Transverse colon (tissue), 4 donors: ENCODE measurements at regions not wholly inside any gene's neighbourhood (a gene's known extent, or its start where the extent isn't known, plus 50 kb on each side); places are given as distances from the start of the nearest gene placed in this dataset.

Source experiments
- DNase-seq: peaks from one replicate; pipeline ENCODE4 v3.0.0-alpha.2; 2019
- H3K27ac ChIP-seq, 4 donors: fragments of 200-600 bp; sonication (generic); 2 replicates each; pipeline ENCODE4 v1.5.1; 2016 to 2018; ENCODE audit warnings: inconsistent platforms in 4 of 4
- H3K27me3 ChIP-seq: fragments of 200-600 bp; sonication (generic); 2 replicates; pipeline ENCODE4 v1.5.1; 2017; ENCODE audit warnings: inconsistent platforms
- H3K36me3 ChIP-seq, 4 donors: fragments of 200-600 bp; sonication (generic); 2 replicates each; pipeline ENCODE4 v1.5.1; 2017 to 2019; ENCODE audit warnings: inconsistent platforms in 4 of 4
- H3K4me1 ChIP-seq, 4 donors: fragments of 200-600 bp; sonication (generic); 2 replicates each; pipeline ENCODE4 v1.5.1; 2017 to 2020; ENCODE audit warnings: inconsistent platforms in 4 of 4
- H3K4me3 ChIP-seq, 4 donors: fragments of 200-600 bp; sonication (generic); 1 replicate in 1 of 4; 2 replicates in 3 of 4; pipeline versions ENCODE4 v1.5.1 to v1.6.1; 2017 to 2019; ENCODE audit warnings: inconsistent platforms in 4 of 4
- H3K9me3 ChIP-seq, 2 donors: fragments of 200-600 bp; sonication (generic); 2 replicates each; pipeline ENCODE4 v1.5.1; 2017 to 2019; ENCODE audit warnings: inconsistent platforms in 2 of 2
- EP300 ChIP-seq: sonication (generic); formaldehyde crosslinking; IDR thresholded peaks from one replicate; pipeline ENCODE4 v1.6.1; 2017; ENCODE audit warnings: antibody characterized with exemption, low read depth
- POLR2A ChIP-seq: fragments of 450-650 bp; IDR thresholded peaks from one replicate; pipeline ENCODE4 v1.6.1; 2016; ENCODE audit warnings: antibody characterized with exemption, mild to moderate bottlenecking, moderate library complexity
- POLR2AphosphoS5 ChIP-seq, 3 donors: sonication (generic); formaldehyde crosslinking; IDR thresholded peaks; one replicate each; pipeline ENCODE4 v1.6.1; 2016; ENCODE audit warnings: antibody characterized with exemption in 3 of 3
- WGBS, 2 donors: methylation state at CpG; one replicate each; pipeline ENCODE4 v1.1.5; 2018; ENCODE audit warnings: low coverage in 1 of 2; 5-methylcytosine and 5-hydroxymethylcytosine counted together
- in situ Hi-C, 4 donors: fragments of 200-750 bp; cut with MboI; loops; one replicate each; pipeline versions ENCODE4 v1.15.0 to v1.15.1; 2017; ENCODE audit warnings: low sequenced_read_pairs in 3 of 4, low pct_ligation_motif_present in 1 of 4, low pct_unique_long_range_greater_than_20kb in 1 of 4
- intact Hi-C: fragments of 100-400 bp; cut with DNase I; formaldehyde crosslinking; loops from one replicate; pipeline ENCODE4 v1.15.1; 2023; ENCODE audit warnings: low total_unique reads
- TF ChIP-seq, protein P1 (sequence below), 5 experiments: fragments of 200-600 bp in 3 of 5; fragments of 450-650 bp in 2 of 5; sonication (generic) in 3 of 5; IDR thresholded peaks; 1 replicate in 2 of 5; 2 replicates in 3 of 5; pipeline ENCODE4 v1.5.1; 2016 to 2017; ENCODE audit warnings: antibody characterized with exemption in 5 of 5, inconsistent platforms in 3 of 5, mild to moderate bottlenecking in 2 of 5, moderate library complexity in 1 of 5

DNA sequence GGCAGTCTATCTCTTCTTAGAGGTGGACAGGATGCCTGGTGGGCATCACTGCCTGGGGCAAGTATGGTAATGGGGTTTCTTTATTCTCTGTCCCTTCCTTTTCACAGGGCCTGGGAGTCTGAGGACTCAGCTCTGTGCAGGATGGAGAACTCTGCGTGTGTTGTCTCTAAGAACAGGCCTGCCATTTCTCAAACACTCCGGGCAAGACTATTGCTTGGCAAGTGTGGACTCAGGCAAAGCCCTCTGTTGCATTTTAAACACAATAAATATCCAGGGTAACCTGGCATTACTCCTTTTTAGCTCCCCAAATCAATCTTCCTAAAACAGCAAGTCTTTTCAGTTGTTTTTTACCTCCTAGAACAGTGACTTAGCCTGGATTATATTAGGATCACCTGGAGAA is 185.1 kb upstream of the ROPN1 start:
- WGBS, 2 donors, result 67 to 87% methylated on average over 2 of the region's 2 CpGs

DNA sequence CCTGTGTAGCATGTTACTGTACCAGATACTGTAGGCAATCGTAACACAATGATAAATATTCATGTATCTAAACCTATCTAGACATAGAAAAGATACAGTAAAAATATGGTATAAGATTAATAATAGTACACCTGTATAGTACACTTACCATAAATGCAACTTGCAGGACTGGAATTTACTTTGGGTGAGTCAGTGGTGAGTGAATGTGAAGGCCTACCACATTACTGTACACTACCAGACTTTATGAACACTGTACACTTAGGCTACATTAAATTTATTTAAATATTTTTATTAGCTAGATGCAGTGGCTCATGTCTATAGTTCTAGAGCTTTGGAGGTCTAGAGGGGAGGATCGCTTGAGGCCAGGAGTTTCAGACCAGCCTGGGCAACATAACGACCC is 186.6 kb upstream of the ROPN1 start:
- in situ Hi-C loops (no loop called here), intact Hi-C loops (no loop called here)
- no peaks in the 10 kb centered on the region for H3K36me3 ChIP-seq
- DNase-seq, result no peak
- H3K27me3 ChIP-seq, result no peaks in the 10 kb centered on the region
- TF ChIP-seq POLR2A (no peak), POLR2AphosphoS5 (IDR thresholded peaks at IDR 0.05) (no peak), EP300 (no peak)
- TF ChIP-seq, protein P1, sequence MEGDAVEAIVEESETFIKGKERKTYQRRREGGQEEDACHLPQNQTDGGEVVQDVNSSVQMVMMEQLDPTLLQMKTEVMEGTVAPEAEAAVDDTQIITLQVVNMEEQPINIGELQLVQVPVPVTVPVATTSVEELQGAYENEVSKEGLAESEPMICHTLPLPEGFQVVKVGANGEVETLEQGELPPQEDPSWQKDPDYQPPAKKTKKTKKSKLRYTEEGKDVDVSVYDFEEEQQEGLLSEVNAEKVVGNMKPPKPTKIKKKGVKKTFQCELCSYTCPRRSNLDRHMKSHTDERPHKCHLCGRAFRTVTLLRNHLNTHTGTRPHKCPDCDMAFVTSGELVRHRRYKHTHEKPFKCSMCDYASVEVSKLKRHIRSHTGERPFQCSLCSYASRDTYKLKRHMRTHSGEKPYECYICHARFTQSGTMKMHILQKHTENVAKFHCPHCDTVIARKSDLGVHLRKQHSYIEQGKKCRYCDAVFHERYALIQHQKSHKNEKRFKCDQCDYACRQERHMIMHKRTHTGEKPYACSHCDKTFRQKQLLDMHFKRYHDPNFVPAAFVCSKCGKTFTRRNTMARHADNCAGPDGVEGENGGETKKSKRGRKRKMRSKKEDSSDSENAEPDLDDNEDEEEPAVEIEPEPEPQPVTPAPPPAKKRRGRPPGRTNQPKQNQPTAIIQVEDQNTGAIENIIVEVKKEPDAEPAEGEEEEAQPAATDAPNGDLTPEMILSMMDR (IDR thresholded peaks at IDR 0.05), result no peak
- no peaks in the 10 kb centered on the region for H3K4me1 ChIP-seq
- no peaks in the 10 kb centered on the region for H3K9me3 ChIP-seq
- WGBS, 2 donors, result 86 to 90% methylated on average over 3 of the region's 3 CpGs
- H3K27ac ChIP-seq, result no peak overlapping the region
- H3K4me3 ChIP-seq, result no peak overlapping the region

More for the DNA sequence above, 185.1 kb upstream of the ROPN1 start:
- intact Hi-C loops (no loop called here), in situ Hi-C loops (no loop called here)
- H3K27ac ChIP-seq, result peak overlapping the region in 1 of 4 donors; percentile 1
- no peaks in the 10 kb centered on the region for H3K4me1 ChIP-seq
- no peak overlapping the region for H3K4me3 ChIP-seq
- H3K27me3 ChIP-seq, result no peaks in the 10 kb centered on the region
- DNase-seq, result no peak
- TF ChIP-seq POLR2A (no peak), EP300 (no peak), POLR2AphosphoS5 (IDR thresholded peaks at IDR 0.05) (peak in 1 of 3 donors; percentile 52)
- TF ChIP-seq, protein P1 (IDR thresholded peaks at IDR 0.05), result no peak
- H3K36me3 ChIP-seq, result no peaks in the 10 kb centered on the region
- no peaks in the 10 kb centered on the region for H3K9me3 ChIP-seq

DNA sequence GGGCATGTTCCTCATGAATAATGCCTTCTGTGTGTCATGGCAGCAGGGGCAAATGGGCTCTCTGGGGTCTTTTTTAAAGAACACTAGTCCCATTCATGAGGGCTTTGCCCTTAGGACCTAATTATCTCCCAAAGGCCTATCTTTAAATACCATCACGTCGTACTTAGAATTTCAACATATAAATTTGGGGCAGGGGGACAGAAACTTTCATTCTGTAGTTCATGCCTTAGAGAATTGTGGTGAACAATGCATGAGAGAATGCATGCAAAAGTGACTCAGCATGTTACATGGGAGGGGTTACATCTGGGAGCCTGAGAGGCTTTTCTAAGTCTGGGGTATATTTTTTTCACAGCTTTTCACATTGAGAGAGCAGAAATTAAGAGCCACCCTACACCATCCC is 208.5 kb upstream of the ROPN1 start:
- peaks cover 3 to 18% (median 5%) of the 10 kb centered on the region in 4 donors for H3K4me1 ChIP-seq
- TF ChIP-seq EP300, result no peak
- TF ChIP-seq POLR2AphosphoS5 (IDR thresholded peaks at IDR 0.05), result no peak
- TF ChIP-seq POLR2A, result no peak
- TF ChIP-seq, protein P1 (IDR thresholded peaks at IDR 0.05), result no peak
- DNase-seq, result no peak
- WGBS, 2 donors, result 87 to 100% methylated on average over 1 to 2 of the region's 2 CpGs
- no peaks in the 10 kb centered on the region for H3K36me3 ChIP-seq
- intact Hi-C loops (no loop called here), in situ Hi-C loops (no loop called here)
- H3K27ac ChIP-seq, result no peak overlapping the region
- H3K4me3 ChIP-seq, result no peak overlapping the region
- no peaks in the 10 kb centered on the region for H3K27me3 ChIP-seq
- H3K9me3 ChIP-seq, result no peaks in the 10 kb centered on the region

DNA sequence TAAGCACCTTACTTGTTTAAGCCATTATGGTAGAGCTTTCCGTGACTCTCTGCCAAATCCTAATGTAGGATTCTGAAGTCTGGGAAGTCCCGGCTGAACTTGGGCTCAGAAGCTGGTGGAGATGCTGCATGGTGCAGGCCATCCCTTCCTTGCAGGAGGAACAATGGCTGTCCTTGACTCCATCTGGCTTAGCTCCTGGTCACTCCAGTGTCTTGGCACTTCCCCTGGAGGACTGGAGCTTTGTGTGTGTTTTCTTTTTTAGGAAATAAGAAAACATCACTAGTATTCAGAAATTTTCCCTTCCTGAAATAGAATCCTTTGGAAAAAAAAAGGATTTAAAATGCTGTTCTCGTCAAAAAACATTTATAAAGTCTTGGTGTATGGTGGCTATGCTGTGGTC is 209.3 kb upstream of the ROPN1 start:
- intact Hi-C loops, result no loop called here
- H3K36me3 ChIP-seq, result no peaks in the 10 kb centered on the region
- WGBS, 2 donors, result 30 to 78% methylated on average over 1 to 3 of the region's 3 CpGs
- peaks cover 3 to 18% (median 5%) of the 10 kb centered on the region in 4 donors for H3K4me1 ChIP-seq
- H3K4me3 ChIP-seq, result no peak overlapping the region
- no peaks in the 10 kb centered on the region for H3K9me3 ChIP-seq
- DNase-seq, result no peak
- H3K27ac ChIP-seq, result no peak overlapping the region
- in situ Hi-C loops, result no loop called here
- TF ChIP-seq EP300 (no peak), POLR2A (no peak), POLR2AphosphoS5 (IDR thresholded peaks at IDR 0.05) (no peak)
- TF ChIP-seq, protein P1 (IDR thresholded peaks at IDR 0.05), result no peak
- no peaks in the 10 kb centered on the region for H3K27me3 ChIP-seq
